ENCODE measurements at regions not wholly inside any gene's neighbourhood (a gene's known extent, or its start where the extent isn't known, plus 50 kb on each side); places are given as distances from the start of the nearest gene placed in this dataset.

- no peak for TF ChIP-seq CTCF (IDR thresholded peaks at IDR 0.05; ENCODE audit: control extremely low read depth, extremely low read depth, low read depth, missing control alignments)
- DNase-seq (ENCODE audit: extremely low spot score), result no peak
- POLR2A ChIA-PET, result no interaction called here
- CTCF ChIA-PET, result interaction anchor here (1.0 to 1.1 kb wide), 2 partner anchors 17 to 24 kb away, joined by 3 to 4 read pairs; no protein-coding TSS in a partner anchor
Measured at GRCh38 chr3:118713502-118714207, 321.0 kb downstream of the IGSF11 start.

- POLR2A ChIA-PET, result no interaction called here
- no peak for TF ChIP-seq CTCF (IDR thresholded peaks at IDR 0.05; ENCODE audit: control extremely low read depth, extremely low read depth, low read depth, missing control alignments)
- CTCF ChIA-PET, result no interaction called here
- DNase-seq (ENCODE audit: extremely low spot score), result no peak
Measured at GRCh38 chr3:118714800-118715199, 319.8 kb downstream of the IGSF11 start.

GRCh38 chr3:118729546-118729945, 305.1 kb downstream of the IGSF11 start:
- POLR2A ChIA-PET, result no interaction called here
- DNase-seq (ENCODE audit: extremely low spot score), result no peak
- CTCF ChIA-PET, result interaction anchor here (1.1 to 2.3 kb wide), 6 partner anchors 8 to 88 kb away, joined by 3 to 7 read pairs (median 3); no protein-coding TSS in a partner anchor
- TF ChIP-seq CTCF (IDR thresholded peaks at IDR 0.05; ENCODE audit: control extremely low read depth, extremely low read depth, low read depth, missing control alignments), result no peak

- no peak for TF ChIP-seq CTCF (IDR thresholded peaks at IDR 0.05; ENCODE audit: control extremely low read depth, extremely low read depth, low read depth, missing control alignments)
- CTCF ChIA-PET, result interaction anchor here (1.0 kb wide), 1 partner anchor 18 kb away, joined by 3 read pairs; no protein-coding TSS in a partner anchor
- POLR2A ChIA-PET, result no interaction called here
- no peak for DNase-seq (ENCODE audit: extremely low spot score)
Measured at GRCh38 chr3:118734664-118735063, 300.0 kb downstream of the IGSF11 start.

GRCh38 chr3:118736107-118736506, 298.5 kb downstream of the IGSF11 start:
- ChIA-PET POLR2A (no interaction called here), CTCF (interaction anchor here (1.0 to 1.3 kb wide), 3 partner anchors 15 to 86 kb away, joined by 3 read pairs; no protein-coding TSS in a partner anchor)
- no peak for TF ChIP-seq CTCF (IDR thresholded peaks at IDR 0.05; ENCODE audit: control extremely low read depth, extremely low read depth, low read depth, missing control alignments)
- DNase-seq (ENCODE audit: extremely low spot score), result no peak

- TF ChIP-seq CTCF (IDR thresholded peaks at IDR 0.05; ENCODE audit: control extremely low read depth, extremely low read depth, low read depth, missing control alignments), result no peak
- no peak for DNase-seq (ENCODE audit: extremely low spot score)
- ChIA-PET CTCF (interaction anchor here (0.9 to 2.4 kb wide), 5 partner anchors 9 to 46 kb away, joined by 3 to 7 read pairs (median 5); no protein-coding TSS in a partner anchor), POLR2A (no interaction called here)
Measured at GRCh38 chr3:118740722-118741290, 293.8 kb downstream of the IGSF11 start.
